ENCODE measurements at regions not wholly inside any gene's neighbourhood (a gene's known extent, or its start where the extent isn't known, plus 50 kb on each side); places are given as distances from the start of the nearest gene placed in this dataset.

GRCh38 chrX:9341291-9342201 lies 123.3 kb upstream of the TBL1X start:
- no peak for DNase-seq (ENCODE audit: low read depth in 2 of 3, low spot score in 2 of 3)

GRCh38 chrX:9342561-9343051 lies 122.3 kb upstream of the TBL1X start:
- no peak for DNase-seq (ENCODE audit: low read depth in 2 of 3, low spot score in 2 of 3)

- DNase-seq (ENCODE audit: low read depth in 2 of 3, low spot score in 2 of 3), result no peak
Observed at GRCh38 chrX:9343971-9344370, 120.9 kb upstream of the TBL1X start.

DNA sequence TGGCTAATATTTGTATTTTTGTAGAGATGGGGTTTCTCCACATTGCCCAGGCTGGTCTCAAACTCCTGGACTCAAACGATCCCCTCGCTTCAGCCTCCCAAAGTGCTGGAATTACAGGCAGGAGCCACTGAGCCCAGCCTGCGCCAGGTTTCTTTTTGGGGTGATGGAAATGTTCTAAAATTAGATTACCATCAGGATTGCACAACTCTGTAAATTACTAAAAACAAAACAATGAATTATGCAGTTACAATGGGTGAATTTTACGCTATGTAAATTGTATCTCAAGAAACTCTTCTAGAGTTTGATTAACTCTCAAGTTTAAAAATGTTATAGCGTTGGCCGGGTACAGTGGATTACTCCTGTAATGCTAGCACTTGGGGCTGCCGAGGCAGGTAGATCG lies 118.9 kb upstream of the TBL1X start:
- DNase-seq (ENCODE audit: low read depth in 2 of 3, low spot score in 2 of 3), result no peak

DNA sequence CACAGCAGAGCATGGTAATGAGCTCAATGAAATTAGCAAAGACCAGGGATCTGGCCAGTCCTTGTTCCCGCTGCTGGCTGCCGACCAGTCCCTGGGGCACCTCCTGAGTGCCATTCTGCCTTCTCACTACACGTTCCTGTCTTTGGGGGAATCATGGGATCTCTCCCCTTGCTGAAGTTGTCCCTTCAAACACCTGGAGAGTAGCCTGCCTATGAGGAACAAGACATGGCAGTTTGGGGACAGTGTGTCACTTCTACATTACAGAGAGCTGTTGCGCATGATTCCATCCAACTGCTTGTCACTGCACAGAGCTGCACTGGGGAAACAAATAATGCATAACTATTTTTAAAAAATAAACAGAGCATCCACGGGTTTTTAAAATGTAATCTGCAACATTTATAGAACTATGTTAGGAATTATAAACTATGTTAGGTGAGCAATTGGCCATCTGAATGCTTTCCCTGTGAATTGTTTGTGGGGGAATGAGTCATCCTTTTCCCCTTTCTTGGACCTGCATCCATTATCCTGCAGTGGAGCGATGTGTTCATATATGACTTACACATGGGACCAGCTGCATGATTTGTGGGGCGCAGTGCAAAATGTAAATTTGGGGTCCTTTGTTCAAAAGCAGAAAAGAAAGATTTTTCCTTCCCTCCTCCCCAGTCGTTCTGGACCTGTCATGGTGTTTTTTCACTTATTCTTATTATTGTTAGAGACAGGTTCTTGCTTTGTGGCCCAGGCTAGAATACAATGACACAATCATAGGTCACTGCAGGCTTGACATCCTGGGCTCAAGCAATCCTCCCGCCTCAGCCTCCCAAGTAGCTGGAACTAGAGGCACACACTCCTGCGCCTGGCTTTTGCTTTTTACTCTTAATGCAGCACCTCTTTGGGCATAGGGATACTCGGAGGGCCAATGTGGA lies 115.0 kb upstream of the TBL1X start:
- no peak for DNase-seq (ENCODE audit: low read depth in 2 of 3, low spot score in 2 of 3)

DNA sequence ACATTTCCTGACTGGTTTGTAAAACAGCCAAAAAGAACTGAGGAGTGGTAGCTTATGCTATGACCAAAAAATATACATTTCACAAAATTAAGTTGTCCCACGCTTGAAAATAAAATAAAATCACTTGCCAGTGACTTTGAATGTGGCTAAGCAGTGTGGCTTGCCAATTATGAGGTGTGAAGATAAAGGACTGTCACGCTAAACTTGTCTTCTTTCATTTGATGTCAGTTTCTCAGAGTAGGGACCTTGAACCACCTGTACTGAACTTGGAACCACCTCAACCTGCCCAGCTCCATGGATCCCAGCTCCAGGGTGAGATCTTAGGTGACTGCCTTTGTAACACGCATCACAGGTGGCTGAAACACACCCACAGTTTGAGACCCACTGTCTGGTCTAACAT lies 113.7 kb upstream of the TBL1X start:
- no peak for DNase-seq (ENCODE audit: low read depth in 2 of 3, low spot score in 2 of 3)

DNA sequence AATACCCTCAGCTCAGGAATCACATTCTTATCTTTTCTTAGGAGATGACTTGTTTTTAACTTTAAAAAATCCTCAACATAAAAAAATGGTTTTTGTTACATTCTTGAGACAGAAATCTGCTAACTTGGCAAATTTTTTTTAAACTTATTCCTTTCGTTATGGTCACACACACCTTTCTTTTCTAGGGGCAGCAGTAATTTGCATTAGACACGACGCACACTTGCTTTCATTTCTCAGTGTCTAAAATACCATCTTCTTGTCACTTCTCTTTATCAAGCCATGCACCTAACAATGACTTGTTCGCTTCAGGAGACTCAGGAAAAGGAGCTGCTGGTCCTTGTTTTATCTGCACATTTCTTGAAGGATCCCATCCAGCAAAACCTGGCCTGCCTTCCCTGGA lies 112.6 kb upstream of the TBL1X start:
- no peak for DNase-seq (ENCODE audit: low read depth in 2 of 3, low spot score in 2 of 3)

DNA sequence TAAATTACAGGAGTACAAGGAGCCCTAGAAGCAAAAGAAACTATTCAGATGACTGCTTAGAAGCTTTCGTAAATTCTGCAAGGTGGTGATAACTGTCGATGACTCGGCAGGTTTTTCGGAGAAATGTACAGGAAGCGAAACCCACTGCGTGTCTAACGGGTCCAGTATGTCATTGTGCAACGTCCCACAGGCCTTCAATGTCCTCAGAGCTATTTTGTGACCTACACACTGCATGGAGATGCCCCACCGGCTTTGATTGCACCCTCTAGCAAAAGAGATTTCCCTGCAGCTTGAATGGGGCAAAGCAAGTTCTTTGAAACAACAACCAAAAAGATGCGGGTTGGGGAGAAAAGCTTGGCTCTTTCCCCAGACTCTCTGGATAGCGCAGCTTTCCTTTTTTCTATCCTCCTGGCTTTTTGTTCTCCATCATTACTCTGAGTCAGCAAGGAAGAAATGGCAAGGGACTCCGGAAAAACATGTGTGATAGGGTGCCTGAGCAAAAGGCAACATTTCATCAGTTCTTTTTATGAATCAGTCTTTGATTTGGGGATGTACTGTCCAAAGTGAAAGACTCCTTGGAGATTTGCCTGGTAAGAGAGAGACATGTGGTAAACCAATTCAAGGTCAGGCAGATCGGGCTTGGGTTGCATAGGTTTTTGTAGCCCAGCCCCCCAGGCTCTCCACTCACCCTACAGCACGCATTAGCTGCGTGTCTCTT lies 112.0 kb upstream of the TBL1X start:
- DNase-seq (ENCODE audit: low read depth in 2 of 3, low spot score in 2 of 3), result no peak

GRCh38 chrX:9354918-9355317 lies 109.9 kb upstream of the TBL1X start:
- DNase-seq (ENCODE audit: low read depth in 2 of 3, low spot score in 2 of 3), result no peak

DNA sequence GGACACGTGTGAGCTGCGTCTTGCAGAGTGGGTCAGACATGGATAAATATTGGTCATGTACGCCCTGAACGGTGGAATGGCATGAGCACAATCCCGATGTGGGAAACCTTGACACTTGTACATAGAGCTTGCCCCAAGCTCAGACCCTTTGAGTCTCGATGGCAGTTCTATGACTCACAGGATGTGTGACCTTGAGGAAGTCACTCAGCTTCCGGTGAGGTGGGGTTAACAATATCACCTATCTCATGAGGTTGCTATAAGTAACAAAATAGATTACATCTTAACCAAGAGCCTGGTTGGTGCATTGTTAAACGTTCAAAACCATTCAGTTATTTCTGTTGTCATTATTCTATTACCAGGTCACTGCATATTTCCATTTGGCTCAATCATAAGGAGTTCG lies 109.1 kb upstream of the TBL1X start:
- no peak for DNase-seq (ENCODE audit: low read depth in 2 of 3, low spot score in 2 of 3)

- DNase-seq (ENCODE audit: low read depth in 2 of 3, low spot score in 2 of 3), result no peak
Observed at GRCh38 chrX:9356846-9357245, 108.0 kb upstream of the TBL1X start.

DNA sequence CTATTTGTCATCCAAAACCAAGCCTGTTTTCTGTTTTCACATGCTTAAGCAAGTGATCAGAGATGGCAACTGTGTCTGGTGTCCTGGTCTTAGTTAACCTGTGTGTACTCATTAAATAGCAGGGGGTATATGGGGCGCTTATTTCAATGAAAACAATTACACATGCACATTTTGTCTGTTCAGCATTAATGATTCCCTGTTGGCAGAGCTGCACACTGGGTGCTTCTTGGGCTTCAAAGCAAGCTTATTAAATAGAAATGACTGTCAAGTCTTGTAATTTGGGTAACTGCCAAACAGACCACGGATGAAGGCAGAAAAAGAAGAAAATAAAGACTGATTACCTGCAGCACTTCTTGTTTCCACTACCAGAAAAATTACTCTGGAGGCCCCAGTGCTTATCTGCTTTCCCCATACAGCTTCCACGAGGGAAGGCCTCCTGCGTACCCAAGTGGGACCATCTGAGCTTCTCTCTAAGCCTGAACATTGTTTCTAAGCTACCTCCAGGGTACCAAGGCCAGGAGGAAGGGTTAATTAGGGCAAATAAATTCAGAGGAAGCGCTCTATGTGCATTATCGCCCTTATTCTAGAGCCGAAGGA lies 107.2 kb upstream of the TBL1X start:
- DNase-seq (ENCODE audit: low read depth in 2 of 3, low spot score in 2 of 3), result no peak

- no peak for DNase-seq (ENCODE audit: low read depth in 2 of 3, low spot score in 2 of 3)
Observed at GRCh38 chrX:9362363-9362928, 102.4 kb upstream of the TBL1X start.

DNA sequence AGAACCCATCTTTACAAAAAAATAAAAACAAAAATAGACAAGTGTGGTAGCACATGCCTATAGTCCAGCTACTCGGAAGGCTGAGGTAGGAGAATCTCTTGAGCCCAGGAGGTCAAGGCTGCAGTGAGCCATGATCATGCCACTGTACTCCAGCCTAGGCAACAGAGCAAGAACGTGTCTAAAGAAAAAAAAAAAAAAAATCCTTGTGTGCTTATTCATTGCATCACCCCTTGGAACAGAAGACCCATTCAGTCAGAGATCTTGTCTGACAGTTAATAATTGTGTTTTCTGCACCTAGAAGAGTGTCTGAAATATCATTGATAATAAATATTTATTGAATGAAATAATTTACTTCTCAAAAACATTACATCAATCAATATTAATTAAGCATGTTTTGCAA lies 97.4 kb upstream of the TBL1X start:
- no peak for DNase-seq (ENCODE audit: low read depth in 2 of 3, low spot score in 2 of 3)

DNA sequence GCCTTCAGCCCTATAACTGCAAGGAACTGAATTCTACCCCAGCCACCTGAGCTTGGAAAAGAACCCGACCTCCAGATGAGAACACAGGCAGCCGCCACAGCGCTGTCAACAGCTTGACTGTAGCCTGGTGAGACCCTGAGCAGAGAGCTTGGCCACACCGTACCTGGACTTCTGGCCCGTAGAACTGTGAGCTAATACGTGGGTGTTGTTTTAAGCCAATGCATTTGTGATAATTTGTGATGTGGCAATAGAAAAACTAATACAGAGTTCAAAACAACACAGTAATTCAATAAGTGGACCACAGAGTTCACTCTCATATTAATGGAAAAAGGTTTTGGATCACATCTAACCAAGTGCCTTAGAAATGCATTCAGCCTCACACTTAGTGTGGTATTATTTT lies 96.6 kb upstream of the TBL1X start:
- DNase-seq (ENCODE audit: low read depth in 2 of 3, low spot score in 2 of 3), result no peak

DNA sequence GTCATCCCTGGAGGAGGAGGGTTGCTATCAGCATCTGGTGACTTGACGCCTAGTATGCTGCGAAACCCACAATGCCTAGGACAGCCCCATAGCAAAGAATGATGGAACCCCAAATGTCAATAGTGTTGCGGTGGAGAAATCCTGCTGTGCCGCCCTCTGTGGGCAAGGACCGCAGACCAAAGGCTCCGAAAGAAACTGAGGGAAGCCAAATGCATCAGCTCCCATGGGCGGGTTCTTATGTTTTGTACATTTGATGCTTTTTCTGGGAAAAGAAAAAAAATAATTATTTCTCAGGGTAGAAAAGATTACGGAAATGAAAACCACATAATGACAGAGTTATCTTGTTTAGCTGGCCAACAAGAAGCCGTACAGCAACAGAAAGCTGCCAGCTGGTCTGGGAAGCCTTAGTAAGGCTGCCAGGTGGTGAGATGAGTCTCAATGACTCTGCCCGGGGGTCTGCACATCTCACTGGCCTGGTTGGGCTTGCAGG lies 95.0 kb upstream of the TBL1X start:
- DNase-seq (ENCODE audit: low read depth in 2 of 3, low spot score in 2 of 3), result no peak

DNA sequence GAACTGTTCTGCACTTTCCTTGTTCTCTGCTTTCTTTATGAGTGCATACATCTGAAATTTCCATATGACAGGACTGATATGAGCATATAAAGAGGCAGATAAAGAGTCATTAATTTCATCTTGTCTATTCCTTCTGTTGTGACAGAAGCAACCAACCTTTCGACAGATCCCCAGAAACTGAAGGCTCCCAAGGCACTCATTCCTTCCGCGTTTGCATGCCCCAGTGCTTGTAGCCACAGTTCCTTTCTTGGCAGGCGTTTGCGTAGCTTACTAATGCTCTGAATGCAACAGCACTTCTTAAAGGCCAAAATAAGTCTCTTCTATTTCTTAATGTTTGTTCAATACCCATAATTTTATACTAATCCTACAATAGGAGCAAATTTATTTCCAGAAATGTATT lies 94.0 kb upstream of the TBL1X start:
- DNase-seq (ENCODE audit: low read depth in 2 of 3, low spot score in 2 of 3), result no peak

DNA sequence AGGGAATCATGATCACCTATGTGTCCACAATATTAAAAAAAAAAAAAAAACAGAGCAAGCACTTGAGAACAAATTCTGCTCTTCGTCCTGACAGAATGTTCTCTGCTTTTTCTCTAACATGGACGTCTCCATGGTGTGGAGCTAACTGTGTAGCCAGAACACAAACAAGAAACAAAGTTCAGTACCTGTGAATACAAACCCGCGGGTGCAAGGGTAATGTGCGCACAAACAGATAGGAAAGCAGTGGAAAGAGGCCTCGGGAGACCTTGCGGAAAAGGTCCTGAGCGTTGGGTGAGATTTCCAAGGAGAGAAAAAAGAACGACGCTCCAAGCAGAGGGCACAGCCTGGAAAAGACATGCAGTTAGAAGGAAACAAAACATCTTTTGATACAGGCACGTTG lies 92.0 kb upstream of the TBL1X start:
- no peak for DNase-seq (ENCODE audit: low read depth in 2 of 3, low spot score in 2 of 3)

DNA sequence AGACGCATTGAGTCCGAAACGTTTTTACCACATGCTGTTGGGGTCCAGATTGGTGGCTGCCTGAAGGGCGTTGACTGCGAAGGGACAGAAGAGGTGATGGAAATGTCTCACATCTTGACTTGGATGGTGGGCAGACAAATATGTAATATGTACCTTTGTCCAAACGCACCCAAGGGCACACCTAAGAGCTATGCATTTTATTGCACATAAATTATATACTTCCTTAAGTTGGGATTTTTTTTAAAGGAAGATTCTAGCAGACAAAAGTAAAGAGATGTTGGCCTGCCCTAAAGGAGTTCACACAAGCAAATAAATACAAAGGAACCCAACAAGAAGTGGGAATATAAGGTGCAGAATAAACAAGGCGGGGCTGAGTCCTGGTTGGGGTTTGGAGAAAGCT lies 91.1 kb upstream of the TBL1X start:
- DNase-seq (ENCODE audit: low read depth in 2 of 3, low spot score in 2 of 3), result no peak

GRCh38 chrX:9374555-9374954 lies 90.3 kb upstream of the TBL1X start:
- no peak for DNase-seq (ENCODE audit: low read depth in 2 of 3, low spot score in 2 of 3)

All from activated CD8-positive, alpha-beta memory T cell treated with anti-CD3 and anti-CD28 coated beads for 48 hours (primary cell).